ENCODE measurements at regions not wholly inside any gene's neighbourhood (a gene's known extent, or its start where the extent isn't known, plus 50 kb on each side); places are given as distances from the start of the nearest gene placed in this dataset.

DNA sequence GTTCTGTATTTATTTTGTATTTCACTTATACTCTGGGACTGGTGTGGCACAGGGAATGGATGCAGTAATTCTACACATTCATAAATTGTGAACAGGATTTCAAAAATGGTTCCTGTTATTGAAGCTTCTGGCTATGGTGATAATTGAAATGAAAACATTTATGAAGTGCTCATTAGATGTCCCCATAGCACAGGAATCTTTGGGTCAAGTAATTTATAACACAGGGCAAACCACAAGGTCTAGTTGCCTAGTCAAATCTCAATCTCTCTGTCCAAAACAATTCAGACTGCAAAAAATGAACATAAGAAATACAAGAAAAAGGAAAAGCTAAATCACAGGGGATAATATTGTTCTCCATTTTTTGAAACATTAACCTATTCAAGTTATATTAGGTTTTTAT lies 117.5 kb upstream of the PTPRG start:
- DNase-seq (no peak), ATAC-seq (no peak)
- Mint-ChIP-seq H3K4me3 (no peak overlapping the region), H3K36me3 (ENCODE audit: insufficient read depth) (no peaks in the 10 kb centered on the region), H3K4me1 (ENCODE audit: low read depth) (no peaks in the 10 kb centered on the region), H3K9me3 (no peaks in the 10 kb centered on the region), H3K27me3 (ENCODE audit: low read depth) (peaks cover 4% of the 10 kb centered on the region)

DNA sequence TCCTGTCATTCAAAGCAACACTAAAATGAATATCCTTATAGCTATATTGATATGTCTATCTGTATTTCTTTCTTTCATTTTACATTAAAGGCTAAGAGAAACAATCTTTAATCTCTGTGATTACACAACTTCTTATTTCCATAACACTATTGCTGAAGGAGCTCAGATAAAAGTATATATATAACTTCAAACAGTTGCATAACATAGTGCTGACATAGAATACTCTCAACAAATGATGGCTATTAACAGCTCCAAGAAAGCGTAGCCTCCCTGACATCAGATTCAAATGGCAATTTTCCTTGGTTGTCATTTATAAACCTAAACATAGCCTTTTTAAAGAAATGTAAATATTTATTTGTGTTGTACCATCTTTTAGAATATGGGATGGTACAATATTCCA lies 116.6 kb upstream of the PTPRG start:
- Mint-ChIP-seq H3K27me3 (ENCODE audit: low read depth) (peaks cover 4% of the 10 kb centered on the region), H3K4me3 (no peak overlapping the region), H3K9me3 (no peaks in the 10 kb centered on the region), H3K4me1 (ENCODE audit: low read depth) (no peaks in the 10 kb centered on the region), H3K36me3 (ENCODE audit: insufficient read depth) (no peaks in the 10 kb centered on the region)
- DNase-seq (no peak), ATAC-seq (no peak)

DNA sequence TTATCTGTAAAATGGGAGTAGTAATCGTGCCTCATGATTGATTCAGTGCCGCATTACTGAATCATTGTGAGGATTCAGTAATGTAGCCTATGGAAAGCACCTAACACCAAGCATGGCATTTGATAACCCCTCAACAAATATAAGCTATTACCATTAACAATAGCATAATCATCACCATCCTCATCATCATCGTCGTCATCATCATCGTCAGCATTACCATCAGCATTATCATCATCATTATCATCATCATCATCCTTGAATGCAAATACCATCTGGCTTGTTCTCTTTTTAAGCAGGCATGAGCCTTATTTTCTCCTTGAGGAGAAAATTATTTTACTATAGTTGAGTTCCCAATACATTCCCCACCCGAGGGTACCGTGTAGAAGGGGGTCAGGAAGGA lies 115.4 kb upstream of the PTPRG start:
- Mint-ChIP-seq H3K4me3 (no peak overlapping the region), H3K9me3 (no peaks in the 10 kb centered on the region), H3K27me3 (ENCODE audit: low read depth) (peaks cover 4% of the 10 kb centered on the region), H3K4me1 (ENCODE audit: low read depth) (no peaks in the 10 kb centered on the region), H3K36me3 (ENCODE audit: insufficient read depth) (no peaks in the 10 kb centered on the region)
- DNase-seq: no peak
- ATAC-seq: no peak

DNA sequence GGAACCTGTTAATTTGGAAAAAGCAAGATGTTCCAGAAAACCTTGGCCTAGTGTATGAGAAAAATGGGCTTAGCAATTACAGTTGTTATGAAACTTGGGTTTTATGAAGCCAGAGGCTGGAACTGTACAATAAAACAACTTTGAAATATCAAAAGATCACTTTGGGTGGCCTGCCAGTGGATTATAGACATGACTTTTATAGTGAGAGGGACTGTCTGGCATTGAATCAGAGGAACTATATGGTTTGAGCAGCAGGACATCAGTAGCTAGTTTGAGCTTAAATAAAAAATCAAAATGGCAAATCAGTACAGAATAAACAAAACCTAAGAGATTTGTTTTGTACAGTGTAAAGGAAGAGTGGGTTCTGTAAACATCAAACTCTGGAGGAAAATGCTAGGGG lies 115.0 kb upstream of the PTPRG start:
- Mint-ChIP-seq H3K27me3 (ENCODE audit: low read depth) (peaks cover 4% of the 10 kb centered on the region), H3K4me1 (ENCODE audit: low read depth) (no peaks in the 10 kb centered on the region), H3K9me3 (no peaks in the 10 kb centered on the region), H3K36me3 (ENCODE audit: insufficient read depth) (no peaks in the 10 kb centered on the region), H3K4me3 (no peak overlapping the region)
- ATAC-seq (no peak), DNase-seq (no peak)

DNA sequence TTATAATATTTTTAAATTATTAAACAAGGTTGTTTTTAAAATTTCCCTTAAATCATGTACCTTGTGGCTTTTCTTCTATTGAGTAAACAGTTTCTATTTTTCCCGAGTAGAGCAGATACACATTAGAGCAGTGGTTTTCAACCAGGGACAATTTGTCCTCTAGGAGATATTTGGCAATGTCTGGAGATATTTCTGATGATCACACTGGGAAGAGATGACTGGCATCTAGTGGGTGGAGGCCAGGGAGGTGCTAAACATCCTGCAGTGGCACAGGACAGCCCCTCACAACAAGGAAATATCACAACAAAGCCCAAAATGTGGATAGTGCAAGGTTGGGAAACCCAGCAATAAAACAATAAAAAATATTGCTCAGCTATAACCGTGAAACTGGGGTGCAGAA lies 113.0 kb upstream of the PTPRG start:
- no peaks in the 10 kb centered on the region for H3K4me1 Mint-ChIP-seq (ENCODE audit: low read depth)
- DNase-seq (no peak), ATAC-seq (no peak)
- no peaks in the 10 kb centered on the region for H3K36me3 Mint-ChIP-seq (ENCODE audit: insufficient read depth)
- no peak overlapping the region for H3K4me3 Mint-ChIP-seq
- H3K9me3 Mint-ChIP-seq: no peaks in the 10 kb centered on the region
- peaks cover 2% of the 10 kb centered on the region for H3K27me3 Mint-ChIP-seq (ENCODE audit: low read depth)

DNA sequence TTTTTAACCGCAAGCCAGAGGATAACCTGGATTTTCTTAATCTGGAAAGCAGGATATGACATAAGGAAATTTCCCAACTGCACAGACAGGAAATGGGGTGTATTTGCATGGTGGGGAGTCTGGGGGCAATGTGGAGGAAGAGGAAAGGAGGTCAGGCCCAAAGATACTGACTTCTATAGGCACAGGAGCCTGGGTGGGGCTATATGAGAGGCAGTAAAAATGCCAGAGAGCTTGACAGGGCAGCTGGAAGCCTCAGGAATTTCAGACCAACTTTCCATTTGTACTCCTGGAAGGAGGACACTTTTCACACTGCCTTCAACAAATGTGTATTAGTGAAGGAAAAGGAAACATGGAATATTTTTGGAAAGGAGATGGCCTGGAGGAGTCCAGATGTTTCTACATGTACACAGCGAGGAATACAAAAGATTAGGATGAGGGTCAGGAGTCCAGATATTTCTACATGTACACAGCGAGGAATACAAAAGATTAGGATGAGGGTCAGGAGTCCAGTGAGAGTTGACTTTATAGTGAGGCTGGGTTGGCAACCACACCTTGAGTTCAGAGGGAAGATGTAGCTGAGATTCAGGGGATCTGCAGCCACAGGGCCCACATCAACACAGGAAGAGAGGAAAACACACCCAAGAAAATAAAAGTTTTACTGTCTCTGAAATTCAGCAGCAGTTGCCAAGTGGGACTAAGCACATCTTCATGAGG lies 111.9 kb upstream of the PTPRG start:
- Mint-ChIP-seq H3K9me3 (no peaks in the 10 kb centered on the region), H3K4me1 (ENCODE audit: low read depth) (no peaks in the 10 kb centered on the region), H3K36me3 (ENCODE audit: insufficient read depth) (no peaks in the 10 kb centered on the region), H3K27me3 (ENCODE audit: low read depth) (peaks cover 2% of the 10 kb centered on the region), H3K4me3 (no peak overlapping the region)
- ATAC-seq (no peak), DNase-seq (no peak)

DNA sequence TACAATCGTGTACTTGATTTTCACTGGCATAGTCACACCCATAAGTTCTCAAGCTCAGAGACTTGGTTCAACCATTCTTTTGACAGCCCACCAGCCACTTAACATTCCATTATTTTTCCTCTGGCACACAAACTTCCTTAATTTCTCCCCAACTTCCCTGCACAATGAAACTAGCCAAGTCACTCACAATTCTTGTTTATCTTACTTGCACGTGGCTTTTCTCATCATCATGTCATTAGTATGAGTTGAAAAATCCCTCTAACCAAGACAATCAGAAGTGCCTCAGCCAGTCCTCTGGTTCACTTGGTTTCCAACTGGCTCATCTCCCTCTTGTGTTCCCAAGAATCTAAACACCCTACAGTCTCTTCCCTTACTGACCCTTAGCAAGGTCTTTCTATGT lies 110.5 kb upstream of the PTPRG start:
- ATAC-seq (no peak), DNase-seq (no peak)
- Mint-ChIP-seq H3K36me3 (ENCODE audit: insufficient read depth) (no peaks in the 10 kb centered on the region), H3K27me3 (ENCODE audit: low read depth) (peaks cover under 1% of the 10 kb centered on the region), H3K4me3 (no peak overlapping the region), H3K4me1 (ENCODE audit: low read depth) (no peaks in the 10 kb centered on the region), H3K9me3 (peaks cover 3% of the 10 kb centered on the region)

DNA sequence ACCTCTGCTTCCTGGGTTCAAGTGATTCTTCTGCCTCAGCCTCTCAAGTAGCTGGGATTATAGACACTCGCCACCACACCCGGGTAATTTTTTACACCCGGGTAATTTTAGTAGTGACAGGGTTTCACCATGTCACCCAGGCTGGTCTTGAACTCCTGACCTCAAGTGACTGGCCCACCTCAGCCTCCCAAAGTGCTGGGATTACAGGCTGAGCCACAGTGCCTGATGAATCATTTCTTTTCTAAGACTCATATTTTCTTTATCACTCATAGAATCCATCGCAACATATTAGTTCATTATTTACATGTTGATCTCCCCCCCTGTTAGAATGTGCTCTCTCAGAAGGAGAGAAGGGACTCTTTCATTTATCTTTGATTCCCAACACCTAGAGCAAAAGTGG lies 109.5 kb upstream of the PTPRG start:
- Mint-ChIP-seq H3K4me1 (ENCODE audit: low read depth) (no peaks in the 10 kb centered on the region), H3K27me3 (ENCODE audit: low read depth) (no peaks in the 10 kb centered on the region), H3K9me3 (peaks cover 3% of the 10 kb centered on the region), H3K4me3 (no peak overlapping the region), H3K36me3 (ENCODE audit: insufficient read depth) (no peaks in the 10 kb centered on the region)
- no peak for DNase-seq
- no peak for ATAC-seq

DNA sequence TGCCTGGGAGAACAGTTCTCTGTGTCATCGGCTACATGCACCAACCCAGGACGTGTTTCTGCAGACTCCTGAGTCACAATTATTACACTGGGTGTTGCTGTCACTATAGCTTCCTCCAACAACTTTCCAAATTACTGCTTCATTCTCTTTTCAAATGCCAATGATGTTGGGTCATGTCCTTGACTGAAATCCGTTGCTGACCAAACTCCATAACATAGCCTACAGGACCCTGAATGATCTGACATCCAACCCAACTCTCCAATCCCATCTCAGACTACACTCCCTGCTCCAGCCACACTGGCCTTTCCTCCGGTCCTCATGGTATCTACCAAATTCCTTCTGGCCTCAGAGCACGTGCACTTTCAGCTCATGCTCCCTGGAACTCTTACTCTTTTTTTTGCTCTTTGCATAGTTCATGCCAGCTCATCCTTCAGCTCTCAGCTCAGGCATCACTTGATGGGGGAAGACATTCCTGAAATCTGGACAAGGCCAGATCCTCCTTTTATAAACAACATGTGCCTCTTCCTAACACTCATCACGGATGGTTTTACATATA lies 108.8 kb upstream of the PTPRG start:
- H3K4me1 Mint-ChIP-seq (ENCODE audit: low read depth): no peaks in the 10 kb centered on the region
- no peak overlapping the region for H3K4me3 Mint-ChIP-seq
- peaks cover 3% of the 10 kb centered on the region for H3K9me3 Mint-ChIP-seq
- ATAC-seq: no peak
- no peak for DNase-seq
- H3K27me3 Mint-ChIP-seq (ENCODE audit: low read depth): no peaks in the 10 kb centered on the region
- H3K36me3 Mint-ChIP-seq (ENCODE audit: insufficient read depth): no peaks in the 10 kb centered on the region

DNA sequence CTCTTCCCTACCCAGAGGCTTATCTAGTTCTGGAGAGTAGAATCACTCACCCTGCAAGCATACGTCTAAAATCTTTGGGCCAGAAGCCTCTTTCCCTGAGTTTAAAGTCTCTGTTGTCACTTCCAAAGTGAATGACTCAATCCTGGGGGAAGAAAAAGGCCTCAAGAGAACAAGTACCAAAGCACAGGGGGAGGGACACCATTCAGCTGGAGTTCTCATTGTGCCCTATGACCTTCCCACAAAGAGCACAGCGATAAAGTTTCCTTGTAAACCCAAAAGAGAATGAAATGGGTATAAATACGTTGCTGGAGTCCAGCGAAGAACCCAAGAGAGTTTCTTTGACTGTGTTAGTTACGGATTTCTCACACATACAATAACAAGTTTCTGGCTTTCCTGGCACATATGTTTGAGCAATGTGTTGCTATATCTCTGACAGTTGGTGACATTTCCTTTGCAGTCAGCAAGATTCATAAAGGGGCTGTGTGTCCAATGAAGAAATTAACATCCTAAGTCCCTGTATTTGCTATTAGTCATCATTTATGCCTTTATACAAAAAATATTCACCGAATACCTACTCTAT lies 107.3 kb upstream of the PTPRG start:
- H3K4me1 Mint-ChIP-seq (ENCODE audit: low read depth): no peaks in the 10 kb centered on the region
- H3K36me3 Mint-ChIP-seq (ENCODE audit: insufficient read depth): no peaks in the 10 kb centered on the region
- DNase-seq (no peak), ATAC-seq (no peak)
- peaks cover 3% of the 10 kb centered on the region for H3K9me3 Mint-ChIP-seq
- H3K4me3 Mint-ChIP-seq: no peak overlapping the region
- H3K27me3 Mint-ChIP-seq (ENCODE audit: low read depth): no peaks in the 10 kb centered on the region

DNA sequence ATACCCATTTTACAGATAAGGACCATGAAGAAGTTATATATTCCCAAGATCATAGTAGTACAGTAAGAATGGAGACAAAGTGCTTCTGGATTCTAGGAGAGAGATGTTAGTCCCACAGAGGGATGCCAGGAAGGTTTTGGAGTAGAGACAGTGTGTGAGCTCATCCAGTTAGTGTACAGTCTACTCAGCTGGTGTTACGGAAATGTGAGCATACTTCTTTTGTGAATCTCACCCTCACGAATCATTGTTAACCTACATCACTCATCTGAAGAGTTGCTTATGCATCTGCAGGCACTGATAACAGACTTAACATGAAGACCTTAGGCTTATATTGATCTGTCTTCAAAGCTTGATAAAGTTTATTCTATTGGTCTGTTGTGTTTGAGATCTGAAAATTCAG lies 106.6 kb upstream of the PTPRG start:
- H3K4me1 Mint-ChIP-seq (ENCODE audit: low read depth): no peaks in the 10 kb centered on the region
- ATAC-seq (no peak), DNase-seq (no peak)
- no peaks in the 10 kb centered on the region for H3K27me3 Mint-ChIP-seq (ENCODE audit: low read depth)
- no peaks in the 10 kb centered on the region for H3K36me3 Mint-ChIP-seq (ENCODE audit: insufficient read depth)
- H3K4me3 Mint-ChIP-seq: no peak overlapping the region
- H3K9me3 Mint-ChIP-seq: peaks cover 3% of the 10 kb centered on the region

DNA sequence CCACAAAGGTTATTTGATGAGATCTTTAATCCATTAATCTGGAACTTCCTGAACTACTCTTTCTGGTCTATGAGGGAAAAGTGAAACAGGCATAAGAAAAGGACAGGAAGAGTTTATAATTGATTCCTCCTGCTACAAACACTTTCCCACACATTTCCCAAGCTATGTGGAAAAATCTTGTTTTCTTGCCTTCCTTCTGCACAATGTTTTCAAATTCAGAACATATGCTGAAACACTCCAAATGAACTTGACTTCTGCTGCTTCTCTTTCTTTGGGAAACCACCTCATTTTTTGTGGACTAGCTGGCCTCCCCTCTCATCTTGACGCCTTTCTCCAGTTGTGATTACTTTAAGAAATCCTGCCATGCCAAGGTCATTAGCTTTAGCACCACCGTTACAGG lies 100.7 kb upstream of the PTPRG start:
- ATAC-seq (no peak), DNase-seq (no peak)
- Mint-ChIP-seq H3K9me3 (no peaks in the 10 kb centered on the region), H3K4me3 (no peak overlapping the region), H3K4me1 (ENCODE audit: low read depth) (no peaks in the 10 kb centered on the region), H3K36me3 (ENCODE audit: insufficient read depth) (no peaks in the 10 kb centered on the region), H3K27me3 (ENCODE audit: low read depth) (no peaks in the 10 kb centered on the region)

DNA sequence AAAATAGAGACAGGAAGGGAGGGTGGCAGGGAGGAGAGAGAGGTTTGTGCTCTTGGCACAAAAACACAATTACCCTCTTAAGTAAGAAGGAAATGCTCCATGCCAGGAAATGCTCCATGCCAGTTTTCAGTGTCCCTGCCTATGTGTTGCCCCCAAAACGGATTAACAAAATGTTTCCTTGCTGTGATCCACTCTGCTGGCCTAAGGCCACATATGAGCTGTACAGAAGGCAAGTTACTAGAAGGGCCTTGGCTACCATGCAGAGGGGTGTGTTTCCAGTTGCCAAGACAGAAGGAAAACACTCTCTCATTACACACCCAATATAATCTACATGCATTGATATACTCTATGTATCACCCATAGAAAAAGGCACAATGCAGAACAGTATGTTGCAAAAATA lies 98.2 kb upstream of the PTPRG start:
- H3K9me3 Mint-ChIP-seq: no peaks in the 10 kb centered on the region
- no peaks in the 10 kb centered on the region for H3K36me3 Mint-ChIP-seq (ENCODE audit: insufficient read depth)
- H3K27me3 Mint-ChIP-seq (ENCODE audit: low read depth): no peaks in the 10 kb centered on the region
- H3K4me3 Mint-ChIP-seq: no peak overlapping the region
- no peaks in the 10 kb centered on the region for H3K4me1 Mint-ChIP-seq (ENCODE audit: low read depth)
- no peak for ATAC-seq
- DNase-seq: no peak

DNA sequence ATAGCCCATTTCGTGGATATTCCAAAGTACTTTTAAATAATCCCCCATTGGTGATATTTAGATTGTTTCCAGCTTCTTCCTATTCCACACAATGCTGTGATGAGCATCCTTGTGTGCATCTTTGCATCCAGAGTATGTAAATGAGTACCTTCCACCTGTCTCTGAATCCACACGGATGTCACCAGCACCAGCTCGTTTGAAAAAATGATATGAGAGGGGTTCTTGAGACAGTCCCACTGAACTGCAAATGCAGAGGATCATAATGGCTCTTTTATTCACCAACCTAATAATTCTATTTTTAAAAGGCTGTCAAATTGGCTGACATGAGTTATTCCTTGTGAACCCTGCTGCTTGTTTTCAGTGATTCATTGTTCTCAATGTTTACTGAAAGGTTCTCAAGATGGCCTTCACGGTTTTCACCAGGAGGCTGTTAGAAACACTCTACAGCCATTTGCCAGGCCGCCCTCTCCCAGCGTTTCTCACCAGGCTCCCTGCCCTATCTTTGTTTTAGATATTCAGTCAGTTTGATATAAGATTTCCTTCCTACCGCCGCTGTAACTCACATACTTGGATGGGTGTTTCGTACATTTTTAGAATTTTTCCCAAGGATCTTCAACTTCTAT lies 96.7 kb upstream of the PTPRG start:
- Mint-ChIP-seq H3K27me3 (ENCODE audit: low read depth) (no peaks in the 10 kb centered on the region), H3K36me3 (ENCODE audit: insufficient read depth) (no peaks in the 10 kb centered on the region), H3K4me3 (no peak overlapping the region), H3K9me3 (no peaks in the 10 kb centered on the region), H3K4me1 (ENCODE audit: low read depth) (no peaks in the 10 kb centered on the region)
- DNase-seq: no peak
- ATAC-seq: no peak

DNA sequence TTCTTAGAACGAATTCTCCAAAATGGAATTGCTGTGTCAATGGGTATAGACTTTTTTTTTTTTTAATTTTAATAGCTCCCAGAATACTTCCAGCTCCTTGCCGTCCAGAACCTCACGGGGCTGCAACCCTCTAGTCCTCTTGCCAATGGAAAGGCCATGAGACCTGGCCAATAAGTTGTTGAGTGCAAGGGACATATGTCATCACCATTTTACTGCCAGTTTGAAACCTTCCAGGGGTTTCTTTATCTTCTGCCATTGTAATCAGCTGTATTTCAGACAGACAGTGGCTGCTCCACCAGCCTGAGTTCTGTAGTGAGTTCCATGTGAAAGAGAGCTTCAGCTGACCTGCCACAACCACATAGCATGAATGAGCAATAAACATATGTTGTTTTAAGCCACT lies 95.0 kb upstream of the PTPRG start:
- Mint-ChIP-seq H3K27me3 (ENCODE audit: low read depth) (no peaks in the 10 kb centered on the region), H3K36me3 (ENCODE audit: insufficient read depth) (no peaks in the 10 kb centered on the region), H3K4me1 (ENCODE audit: low read depth) (no peaks in the 10 kb centered on the region), H3K9me3 (no peaks in the 10 kb centered on the region), H3K4me3 (no peak overlapping the region)
- ATAC-seq (no peak), DNase-seq (no peak)
